ENCODE measurements at regions not wholly inside any gene's neighbourhood (a gene's known extent, or its start where the extent isn't known, plus 50 kb on each side); places are given as distances from the start of the nearest gene placed in this dataset.

GRCh38 chr1:240020871-240021270, 70.8 kb upstream of the FMN2 start:
- Histone ChIP-seq H3K14ac (replicated peaks; ENCODE audit: low read depth, low read length) (no peak overlapping the region), H3K4me2 (ENCODE audit: low read depth, low read length) (no peak overlapping the region), H2AK9ac (replicated peaks; ENCODE audit: low read depth, low read length, poor library complexity) (no peak overlapping the region), H2AK5ac (ENCODE audit: low read depth, low read length) (no peak overlapping the region), H3K9ac (ENCODE audit: low read depth, low read length) (no peak overlapping the region), H2BK20ac (ENCODE audit: low read depth, low read length) (no peak overlapping the region), H3K18ac (ENCODE audit: low read depth, low read length) (no peak overlapping the region), H3K4me3 (ENCODE audit: insufficient read depth, low read depth, low read length) (no peak overlapping the region), H4K91ac (ENCODE audit: insufficient read depth, low read depth, low read length) (no peak overlapping the region), H3K27ac (ENCODE audit: insufficient read depth, low read length) (no peak overlapping the region), H3K56ac (ENCODE audit: extremely low read depth, insufficient read depth, low read length) (no peak overlapping the region), H3K79me1 (ENCODE audit: low read depth in 1 of 2, low read length in 2 of 2) (no peaks in the 10 kb centered on the region), H3K23ac (ENCODE audit: low read depth, low read length) (no peak overlapping the region), H3K4ac (ENCODE audit: low read depth, low read length) (no peak overlapping the region), H3K36me3 (ENCODE audit: control insufficient read depth, insufficient read depth, low read length) (no peaks in the 10 kb centered on the region), H3K4me1 (ENCODE audit: control insufficient read depth, insufficient read depth, low read length) (no peaks in the 10 kb centered on the region), H3K9me3 (ENCODE audit: control insufficient read depth, insufficient read depth, low read length) (no peaks in the 10 kb centered on the region), H3K9me1 (ENCODE audit: insufficient read depth, low read length) (no peaks in the 10 kb centered on the region; the same call in 1 of the 2 replicates), H2BK5ac (ENCODE audit: low read depth, low read length, poor library complexity, severe bottlenecking) (no peak overlapping the region), H2BK120ac (ENCODE audit: low read depth, low read length) (no peak overlapping the region), H4K20me1 (ENCODE audit: insufficient read depth, low read length) (no peaks in the 10 kb centered on the region), H2AFZ (replicated peaks; ENCODE audit: low read length, poor library complexity) (no peak overlapping the region), H4K5ac (ENCODE audit: low read depth, low read length) (no peak overlapping the region), H4K8ac (ENCODE audit: low read depth in 2 of 2, low read length in 2 of 2) (no peak overlapping the region), H2BK15ac (ENCODE audit: low read depth, low read length) (no peak overlapping the region), H3K27me3 (ENCODE audit: control insufficient read depth, insufficient read depth, low read length) (no peaks in the 10 kb centered on the region)
- in situ Hi-C loops (cut with MboI; ENCODE audit: low sequenced_read_pairs), result loop anchor here (25.0 kb wide), 1 partner anchor 1466 kb away; no protein-coding TSS in a partner anchor
- TF ChIP-seq USF2 (IDR thresholded peaks at IDR 0.05; ENCODE audit: low read depth, low read length), result no peak
- no peak for TF ChIP-seq FOS (IDR thresholded peaks at IDR 0.05; ENCODE audit: low read depth, low read length)
- TF ChIP-seq RFX5 (IDR thresholded peaks at IDR 0.05; ENCODE audit: low read depth, low read length), result no peak
- TF ChIP-seq BHLHE40 (IDR thresholded peaks at IDR 0.05; ENCODE audit: low read depth, low read length), result no peak
- TF ChIP-seq CEBPB (IDR thresholded peaks at IDR 0.05; ENCODE audit: low read depth, low read length), result no peak
- TF ChIP-seq NFE2L2 (IDR thresholded peaks at IDR 0.05; ENCODE audit: low read depth, low read length), result no peak
- no peak for TF ChIP-seq ELK1 (IDR thresholded peaks at IDR 0.05; ENCODE audit: borderline replicate concordance, low read depth, low read length)
- no peak for TF ChIP-seq CTCF (conservative IDR thresholded peaks at IDR 0.05; ENCODE audit: low read depth, low read length)
- no peak for TF ChIP-seq POLR2A (IDR thresholded peaks at IDR 0.05; ENCODE audit: low read depth, low read length)
- no peak for TF ChIP-seq SMC3 (IDR thresholded peaks at IDR 0.05; ENCODE audit: low read depth, low read length)
- no peak for TF ChIP-seq MXI1 (IDR thresholded peaks at IDR 0.05; ENCODE audit: borderline replicate concordance, low read depth, low read length)
- no peak for TF ChIP-seq MAFK (IDR thresholded peaks at IDR 0.05; ENCODE audit: low read depth, low read length)
- no peak for TF ChIP-seq RAD21 (IDR thresholded peaks at IDR 0.05; ENCODE audit: low read length)
- no peak for TF ChIP-seq MAZ (IDR thresholded peaks at IDR 0.05; ENCODE audit: borderline replicate concordance, low read depth, low read length)
- no peak for TF ChIP-seq CHD1 (IDR thresholded peaks at IDR 0.05; ENCODE audit: low read depth, low read length)
- TF ChIP-seq RCOR1 (IDR thresholded peaks at IDR 0.05; ENCODE audit: insufficient replicate concordance, low read length), result no peak
- no peak for DNase-seq
- dilution Hi-C loops (cut with HindIII; ENCODE audit: low sequenced_read_pairs, unreplicated experiment), result no loop called here
- no CpG with 5 or more reads among the region's 3 CpGs for WGBS, 2 experiments (ENCODE audit: extremely low coverage in 2 of 2, insufficient read length in 1 of 2)
- intact Hi-C loops (cut with micrococcal nuclease), result loop anchor here (10.0 kb wide), 3 partner anchors 394 to 1464 kb away; no protein-coding TSS in a partner anchor
- no TSS peak for BruUV-seq (replicated peaks)
- no peak for ATAC-seq (ENCODE audit: low read depth)
- ChIA-PET POLR2A (ENCODE audit: unreplicated experiment) (no interaction called here), CTCF (no interaction called here)

Data from IMR-90 (cell line).